ENCODE measurements at regions not wholly inside any gene's neighbourhood (a gene's known extent, or its start where the extent isn't known, plus 50 kb on each side); places are given as distances from the start of the nearest gene placed in this dataset.

DNA sequence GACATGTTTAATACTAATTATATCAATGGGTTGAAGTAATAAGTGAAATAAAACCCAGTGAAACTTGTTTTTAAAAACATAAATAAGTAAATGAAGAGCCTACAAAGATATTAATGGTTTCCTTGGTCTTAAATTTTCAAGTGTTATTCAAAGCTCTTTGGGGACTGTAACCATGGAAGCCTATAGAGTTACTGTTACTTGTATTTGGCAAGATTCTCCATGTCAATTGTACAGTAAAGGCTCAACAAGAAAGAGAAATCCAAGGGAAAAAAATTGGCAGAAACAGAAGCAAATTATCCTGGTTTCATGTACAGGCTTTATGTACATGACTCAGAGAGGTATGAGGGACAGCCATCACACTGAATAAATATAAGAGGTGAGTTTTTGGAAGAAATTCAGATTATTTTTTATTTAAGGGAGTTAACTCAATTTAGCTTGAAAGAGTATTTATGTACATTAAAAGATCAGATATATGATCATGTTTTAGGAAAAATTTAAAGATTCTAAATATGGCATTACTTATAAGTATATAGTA, 151.1 kb upstream of the HMGA2 start:
- TF ChIP-seq, protein P1, sequence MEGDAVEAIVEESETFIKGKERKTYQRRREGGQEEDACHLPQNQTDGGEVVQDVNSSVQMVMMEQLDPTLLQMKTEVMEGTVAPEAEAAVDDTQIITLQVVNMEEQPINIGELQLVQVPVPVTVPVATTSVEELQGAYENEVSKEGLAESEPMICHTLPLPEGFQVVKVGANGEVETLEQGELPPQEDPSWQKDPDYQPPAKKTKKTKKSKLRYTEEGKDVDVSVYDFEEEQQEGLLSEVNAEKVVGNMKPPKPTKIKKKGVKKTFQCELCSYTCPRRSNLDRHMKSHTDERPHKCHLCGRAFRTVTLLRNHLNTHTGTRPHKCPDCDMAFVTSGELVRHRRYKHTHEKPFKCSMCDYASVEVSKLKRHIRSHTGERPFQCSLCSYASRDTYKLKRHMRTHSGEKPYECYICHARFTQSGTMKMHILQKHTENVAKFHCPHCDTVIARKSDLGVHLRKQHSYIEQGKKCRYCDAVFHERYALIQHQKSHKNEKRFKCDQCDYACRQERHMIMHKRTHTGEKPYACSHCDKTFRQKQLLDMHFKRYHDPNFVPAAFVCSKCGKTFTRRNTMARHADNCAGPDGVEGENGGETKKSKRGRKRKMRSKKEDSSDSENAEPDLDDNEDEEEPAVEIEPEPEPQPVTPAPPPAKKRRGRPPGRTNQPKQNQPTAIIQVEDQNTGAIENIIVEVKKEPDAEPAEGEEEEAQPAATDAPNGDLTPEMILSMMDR (IDR thresholded peaks at IDR 0.05): no peak
- TF ChIP-seq POLR2AphosphoS5 (IDR thresholded peaks at IDR 0.05): no peak

All from transverse colon (tissue), 4 donors.